ENCODE measurements at regions not wholly inside any gene's neighbourhood (a gene's known extent, or its start where the extent isn't known, plus 50 kb on each side); places are given as distances from the start of the nearest gene placed in this dataset.
"Not testable (repeated sequence)": the region's sequence is repeated elsewhere in the genome, so short reads cannot be mapped to it uniquely, and the experiment has no call there.

GRCh38 chr4:12635629-12636028 is 848.5 kb downstream of the RAB28 start:
- no peaks in the 10 kb centered on the region for H3K4me1 Mint-ChIP-seq (ENCODE audit: unreplicated experiment)
- DNase-seq (ENCODE audit: extremely low spot score, unreplicated experiment): no peak
- H3K9me3 Mint-ChIP-seq: peaks cover 3% of the 10 kb centered on the region
- no peak overlapping the region for H3K27ac Mint-ChIP-seq
- peaks cover 16% of the 10 kb centered on the region for H3K27me3 Mint-ChIP-seq
- no peak for TF ChIP-seq CTCF (conservative IDR thresholded peaks at IDR 0.05)
- no peak overlapping the region for H3K4me3 Mint-ChIP-seq
- H3K36me3 Mint-ChIP-seq: no peaks in the 10 kb centered on the region

- no peaks in the 10 kb centered on the region for H3K4me1 Mint-ChIP-seq (ENCODE audit: unreplicated experiment)
- H3K27ac Mint-ChIP-seq: no peak overlapping the region
- H3K9me3 Mint-ChIP-seq: peaks cover 8% of the 10 kb centered on the region
- no peaks in the 10 kb centered on the region for H3K36me3 Mint-ChIP-seq
- peak; percentile 81 for DNase-seq (ENCODE audit: extremely low spot score, unreplicated experiment)
- TF ChIP-seq CTCF (conservative IDR thresholded peaks at IDR 0.05): peak; percentile 99
- H3K27me3 Mint-ChIP-seq: peaks cover 16% of the 10 kb centered on the region
- no peak overlapping the region for H3K4me3 Mint-ChIP-seq
These were observed 851.0 kb downstream of the RAB28 start for GRCh38 chr4:12633053-12633651.

GRCh38 chr4:12615822-12616221 is 868.3 kb downstream of the RAB28 start:
- TF ChIP-seq CTCF (conservative IDR thresholded peaks at IDR 0.05): no peak
- H3K4me1 Mint-ChIP-seq (ENCODE audit: unreplicated experiment): peaks cover 9% of the 10 kb centered on the region
- H3K36me3 Mint-ChIP-seq: no peaks in the 10 kb centered on the region
- no peak for DNase-seq (ENCODE audit: extremely low spot score, unreplicated experiment)
- H3K4me3 Mint-ChIP-seq: no peak overlapping the region
- H3K27ac Mint-ChIP-seq: no peak overlapping the region
- H3K9me3 Mint-ChIP-seq: no peaks in the 10 kb centered on the region
- H3K27me3 Mint-ChIP-seq: no peaks in the 10 kb centered on the region

GRCh38 chr4:12612876-12613275 is 871.3 kb downstream of the RAB28 start:
- Mint-ChIP-seq H3K4me3 (no peak overlapping the region), H3K4me1 (ENCODE audit: unreplicated experiment) (peaks cover 9% of the 10 kb centered on the region), H3K36me3 (no peaks in the 10 kb centered on the region), H3K27ac (no peak overlapping the region), H3K9me3 (no peaks in the 10 kb centered on the region), H3K27me3 (no peaks in the 10 kb centered on the region)
- TF ChIP-seq CTCF (conservative IDR thresholded peaks at IDR 0.05): no peak
- no peak for DNase-seq (ENCODE audit: extremely low spot score, unreplicated experiment)

- not testable (repeated sequence) for H3K27ac Mint-ChIP-seq; H3K36me3 Mint-ChIP-seq; H3K4me3 Mint-ChIP-seq; H3K9me3 Mint-ChIP-seq; DNase-seq (ENCODE audit: extremely low spot score, unreplicated experiment); H3K27me3 Mint-ChIP-seq; H3K4me1 Mint-ChIP-seq (ENCODE audit: unreplicated experiment)
These were observed 874.8 kb downstream of the RAB28 start for GRCh38 chr4:12609212-12609875.

- H3K9me3 Mint-ChIP-seq: no peaks in the 10 kb centered on the region
- peak; percentile 53 for TF ChIP-seq CTCF (conservative IDR thresholded peaks at IDR 0.05)
- H3K27me3 Mint-ChIP-seq: no peaks in the 10 kb centered on the region
- no peaks in the 10 kb centered on the region for H3K4me1 Mint-ChIP-seq (ENCODE audit: unreplicated experiment)
- no peak for DNase-seq (ENCODE audit: extremely low spot score, unreplicated experiment)
- no peak overlapping the region for H3K4me3 Mint-ChIP-seq
- no peak overlapping the region for H3K27ac Mint-ChIP-seq
- H3K36me3 Mint-ChIP-seq: no peaks in the 10 kb centered on the region
These were observed 888.2 kb downstream of the RAB28 start for GRCh38 chr4:12595986-12596385.

Measured in type B pancreatic cell (in vitro differentiated cells).